GM12891 (cell line): ENCODE measurements at regions not wholly inside any gene's neighbourhood (a gene's known extent, or its start where the extent isn't known, plus 50 kb on each side); places are given as distances from the start of the nearest gene placed in this dataset.

ENCODE experiments used
- PAX5 ChIP-seq: IDR thresholded peaks from 2 replicates; pipeline ENCODE4 v1.6.1; 2011; ENCODE audit warnings: low read length, moderate library complexity, mild to moderate bottlenecking; ENCODE audit not compliant: insufficient read depth, severe bottlenecking
- POLR2A ChIP-seq: IDR thresholded peaks from 2 replicates; pipeline ENCODE4 v1.6.1; 2011; ENCODE audit warnings: low read depth, low read length, control low read depth
- POLR2AphosphoS5 ChIP-seq: IDR thresholded peaks from 2 replicates; pipeline ENCODE4 v1.6.1; 2011; ENCODE audit warnings: low read depth, low read length, control low read depth
- SPI1 ChIP-seq: IDR thresholded peaks from 2 replicates; pipeline ENCODE4 v1.6.1; 2011; ENCODE audit warnings: low read depth, low read length, control low read depth
- TAF1 ChIP-seq: IDR thresholded peaks from 2 replicates; pipeline ENCODE4 v1.6.1; 2011; ENCODE audit warnings: low read depth, low read length, control low read depth

DNA sequence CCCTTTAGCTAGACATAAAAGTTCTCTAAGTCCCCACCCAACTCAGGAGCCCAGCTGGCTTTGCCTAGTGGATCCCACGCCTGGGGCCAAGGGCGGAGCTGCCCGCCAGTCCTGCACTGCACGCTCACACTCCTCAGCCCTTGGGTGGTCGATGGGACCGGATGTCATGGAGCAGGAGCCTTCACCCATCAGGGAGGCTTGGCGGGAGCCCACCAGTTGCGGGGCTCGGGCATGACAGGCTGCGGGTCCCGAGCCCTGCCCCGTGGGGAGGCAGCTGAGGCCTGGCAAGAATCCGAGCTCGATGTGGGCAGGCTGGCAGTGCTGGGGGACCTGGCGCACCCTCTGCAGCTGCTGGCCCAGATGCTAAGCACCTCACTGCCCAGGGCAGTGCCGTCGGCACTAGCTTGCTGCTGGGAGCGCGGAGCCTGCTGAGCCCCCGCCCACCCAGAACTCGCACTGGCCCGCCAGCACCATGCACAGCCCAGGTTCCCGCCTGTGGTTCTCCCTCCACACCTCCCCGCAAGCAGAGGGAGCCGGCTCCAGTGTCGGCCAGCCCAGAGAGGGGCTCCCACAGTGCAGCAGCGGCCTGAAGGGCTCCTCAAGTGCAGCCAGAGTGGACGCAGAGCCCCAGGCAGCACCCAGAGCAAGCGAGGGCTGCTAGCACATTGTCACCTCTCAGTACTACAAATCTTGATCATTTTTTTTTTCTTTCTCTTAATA is 391.4 kb upstream of the NDN start:
- TF ChIP-seq POLR2AphosphoS5 (no peak), TAF1 (no peak), POLR2A (no peak), PAX5 (no peak), SPI1 (no peak)
